ENCODE measurements at regions not wholly inside any gene's neighbourhood (a gene's known extent, or its start where the extent isn't known, plus 50 kb on each side); places are given as distances from the start of the nearest gene placed in this dataset.

GRCh38 chr11:26278354-26278753 is 53.6 kb upstream of the ANO3 start:
- no peaks in the 10 kb centered on the region for H4K20me1 ChIP-seq (ENCODE audit: insufficient read depth, low read length)

More at GRCh38 chr11:26278354-26278753, 53.6 kb upstream of the ANO3 start:
- H2AFZ ChIP-seq (ENCODE audit: low read length) = no peak overlapping the region
- H3K9me3 ChIP-seq (ENCODE audit: low read length) = no peaks in the 10 kb centered on the region
- no peaks in the 10 kb centered on the region for H3K4me1 ChIP-seq (ENCODE audit: insufficient read depth, low read length, poor library complexity, severe bottlenecking)
- no peak overlapping the region for H3K4me2 ChIP-seq (ENCODE audit: low read length)
- H3K36me3 ChIP-seq (ENCODE audit: insufficient read depth, low read length) = no peaks in the 10 kb centered on the region
- no peaks in the 10 kb centered on the region for H3K9me2 ChIP-seq (ENCODE audit: insufficient read depth, low read length)
- intact Hi-C loops (cut with micrococcal nuclease; ENCODE audit: unreplicated experiment) = no loop called here
- H3K4me3 ChIP-seq (ENCODE audit: low read depth, low read length, poor library complexity, severe bottlenecking) = no peak overlapping the region
- TF ChIP-seq CTCF (conservative IDR thresholded peaks at IDR 0.05; ENCODE audit: low read length) (peak; percentile 65), EZH2phosphoT487 (IDR thresholded peaks at IDR 0.05; ENCODE audit: borderline replicate concordance, low read depth, low read length) (no peak)
- POLR2A ChIA-PET = no interaction called here
- CTCF ChIA-PET (ENCODE audit: unreplicated experiment) = no interaction called here
- no TSS peak for BruUV-seq (replicated peaks)
- H3K79me2 ChIP-seq (ENCODE audit: insufficient read depth, low read depth, low read length) = no peaks in the 10 kb centered on the region
- H3K27ac ChIP-seq (ENCODE audit: low read depth, low read length, poor library complexity, severe bottlenecking) = no peak overlapping the region
- DNase-seq (ENCODE audit: low spot score) = no peak
